ENCODE measurements at regions not wholly inside any gene's neighbourhood (a gene's known extent, or its start where the extent isn't known, plus 50 kb on each side); places are given as distances from the start of the nearest gene placed in this dataset.

DNA sequence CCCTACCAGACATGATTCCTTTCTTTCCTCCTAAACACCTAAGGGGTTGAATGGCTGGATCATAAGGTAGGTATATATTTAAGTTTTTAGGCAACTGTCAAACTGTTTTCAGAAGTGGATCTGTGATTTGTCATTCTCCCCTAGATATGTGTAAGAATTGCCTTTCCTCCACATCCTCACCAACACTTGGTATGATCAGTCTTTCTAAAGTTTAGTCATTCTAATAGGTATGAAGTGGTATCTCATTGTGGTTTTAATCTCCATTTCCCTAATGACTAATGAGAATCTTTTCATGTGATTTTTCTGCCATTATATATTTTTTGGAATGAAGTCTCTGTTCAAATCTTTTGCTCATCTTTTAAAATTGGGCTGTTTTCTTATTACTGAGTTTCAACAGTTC lies 122.1 kb downstream of the TFCP2L1 start:
- no peak for DNase-seq (ENCODE audit: low read depth)

DNA sequence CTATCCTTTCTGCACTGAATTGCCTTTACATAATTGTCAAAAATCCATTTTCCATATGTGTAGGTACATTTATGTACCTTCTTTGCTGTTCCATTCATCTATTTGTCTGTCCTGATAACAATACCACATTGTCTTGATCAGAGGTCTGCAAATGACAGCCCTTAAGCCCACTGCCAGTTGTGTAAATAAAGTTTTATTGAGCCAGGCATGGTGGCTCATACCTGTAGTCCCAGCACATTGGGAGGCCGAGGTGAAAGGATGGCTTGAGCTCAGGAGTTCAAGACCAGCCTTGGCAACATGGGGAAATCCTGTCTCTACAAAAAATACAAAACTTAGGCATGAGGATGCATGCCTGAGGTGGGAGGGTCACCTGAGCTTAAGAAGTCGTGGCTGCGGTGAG lies 121.0 kb downstream of the TFCP2L1 start:
- no peak for DNase-seq (ENCODE audit: low read depth)

DNA sequence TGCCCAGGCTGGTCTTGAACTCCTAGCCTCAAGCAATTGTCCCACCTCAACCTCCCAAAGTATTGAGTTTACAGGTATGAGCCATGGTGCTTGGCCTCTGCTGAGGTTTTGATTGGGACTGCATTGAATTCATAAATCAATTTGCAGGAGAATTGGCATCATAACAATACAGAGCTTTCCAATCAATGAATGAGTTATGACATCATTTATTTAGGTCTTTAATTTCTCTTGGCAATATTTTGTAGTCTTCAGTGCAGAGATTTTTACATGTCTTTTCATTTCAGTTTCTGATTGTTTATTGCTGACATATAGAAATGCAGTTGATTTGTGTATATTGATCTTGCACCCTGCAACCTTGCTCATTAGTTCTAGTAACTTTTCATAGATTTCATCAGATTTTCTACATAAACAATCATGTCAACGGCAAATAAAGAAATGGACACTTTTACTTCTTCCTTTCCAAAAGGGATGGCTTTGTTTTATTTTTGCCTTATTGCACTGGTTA lies 119.9 kb downstream of the TFCP2L1 start:
- DNase-seq (ENCODE audit: low read depth), result no peak

Data from stimulated activated CD8-positive, alpha-beta memory T cell treated with anti-CD3 and anti-CD28 coated beads, Interleukin-12 subunit alpha, Interleukin-12 subunit beta, amount 100 ng/mL, for 1 hour (primary cell).